ENCODE measurements at regions not wholly inside any gene's neighbourhood (a gene's known extent, or its start where the extent isn't known, plus 50 kb on each side); places are given as distances from the start of the nearest gene placed in this dataset.
A peak's percentile ranks its signal among the peaks of the same experiment; 100 is the strongest.

GRCh38 chr15:97425596-97425995, 534.9 kb upstream of the ARRDC4 start:
- DNase-seq (ENCODE audit: low read depth in 1 of 2, low spot score in 1 of 2) = no peak
- in situ Hi-C loops (cut with HindIII; ENCODE audit: low pct_unique_long_range_greater_than_20kb, low sequenced_read_pairs) = no loop called here
- TF ChIP-seq JUND (IDR thresholded peaks at IDR 0.05; ENCODE audit: low read depth) = no peak

GRCh38 chr15:97443101-97443500, 517.4 kb upstream of the ARRDC4 start:
- TF ChIP-seq JUND (IDR thresholded peaks at IDR 0.05; ENCODE audit: low read depth) = no peak
- in situ Hi-C loops (cut with HindIII; ENCODE audit: low pct_unique_long_range_greater_than_20kb, low sequenced_read_pairs) = no loop called here
- no peak for DNase-seq (ENCODE audit: low read depth in 1 of 2, low spot score in 1 of 2)

- no peak for DNase-seq (ENCODE audit: low read depth in 1 of 2, low spot score in 1 of 2)
- TF ChIP-seq JUND (IDR thresholded peaks at IDR 0.05; ENCODE audit: low read depth) = no peak
- in situ Hi-C loops (cut with HindIII; ENCODE audit: low pct_unique_long_range_greater_than_20kb, low sequenced_read_pairs) = no loop called here
These were observed 514.4 kb upstream of the ARRDC4 start for GRCh38 chr15:97446138-97446537.

GRCh38 chr15:97456521-97457202, 503.8 kb upstream of the ARRDC4 start:
- in situ Hi-C loops (cut with HindIII; ENCODE audit: low pct_unique_long_range_greater_than_20kb, low sequenced_read_pairs) = no loop called here
- DNase-seq (ENCODE audit: low read depth in 1 of 2, low spot score in 1 of 2) = no peak
- TF ChIP-seq JUND (IDR thresholded peaks at IDR 0.05; ENCODE audit: low read depth) = no peak

- no peak for TF ChIP-seq JUND (IDR thresholded peaks at IDR 0.05; ENCODE audit: low read depth)
- in situ Hi-C loops (cut with HindIII; ENCODE audit: low pct_unique_long_range_greater_than_20kb, low sequenced_read_pairs) = no loop called here
- no peak for DNase-seq (ENCODE audit: low read depth in 1 of 2, low spot score in 1 of 2)
These were observed 503.2 kb upstream of the ARRDC4 start for GRCh38 chr15:97457203-97457847.

- in situ Hi-C loops (cut with HindIII; ENCODE audit: low pct_unique_long_range_greater_than_20kb, low sequenced_read_pairs) = no loop called here
- no peak for DNase-seq (ENCODE audit: low read depth in 1 of 2, low spot score in 1 of 2)
- TF ChIP-seq JUND (IDR thresholded peaks at IDR 0.05; ENCODE audit: low read depth) = no peak
These were observed 500.7 kb upstream of the ARRDC4 start for GRCh38 chr15:97459771-97460170.

- TF ChIP-seq JUND (IDR thresholded peaks at IDR 0.05; ENCODE audit: low read depth) = no peak
- in situ Hi-C loops (cut with HindIII; ENCODE audit: low pct_unique_long_range_greater_than_20kb, low sequenced_read_pairs) = no loop called here
- DNase-seq (ENCODE audit: low read depth in 1 of 2, low spot score in 1 of 2) = no peak
These were observed 499.3 kb upstream of the ARRDC4 start for GRCh38 chr15:97461226-97461625.

GRCh38 chr15:97463696-97464095, 496.8 kb upstream of the ARRDC4 start:
- no peak for TF ChIP-seq JUND (IDR thresholded peaks at IDR 0.05; ENCODE audit: low read depth)
- in situ Hi-C loops (cut with HindIII; ENCODE audit: low pct_unique_long_range_greater_than_20kb, low sequenced_read_pairs) = no loop called here
- DNase-seq (ENCODE audit: low read depth in 1 of 2, low spot score in 1 of 2) = no peak

- no peak for DNase-seq (ENCODE audit: low read depth in 1 of 2, low spot score in 1 of 2)
- in situ Hi-C loops (cut with HindIII; ENCODE audit: low pct_unique_long_range_greater_than_20kb, low sequenced_read_pairs) = no loop called here
- no peak for TF ChIP-seq JUND (IDR thresholded peaks at IDR 0.05; ENCODE audit: low read depth)
These were observed 490.1 kb upstream of the ARRDC4 start for GRCh38 chr15:97470417-97470816.

- TF ChIP-seq JUND (IDR thresholded peaks at IDR 0.05; ENCODE audit: low read depth) = no peak
- in situ Hi-C loops (cut with HindIII; ENCODE audit: low pct_unique_long_range_greater_than_20kb, low sequenced_read_pairs) = no loop called here
- no peak for DNase-seq (ENCODE audit: low read depth in 1 of 2, low spot score in 1 of 2)
These were observed 486.9 kb upstream of the ARRDC4 start for GRCh38 chr15:97473627-97474026.

GRCh38 chr15:97479957-97480356, 480.5 kb upstream of the ARRDC4 start:
- no peak for DNase-seq (ENCODE audit: low read depth in 1 of 2, low spot score in 1 of 2)
- in situ Hi-C loops (cut with HindIII; ENCODE audit: low pct_unique_long_range_greater_than_20kb, low sequenced_read_pairs) = no loop called here
- no peak for TF ChIP-seq JUND (IDR thresholded peaks at IDR 0.05; ENCODE audit: low read depth)

- peak in 1 of 2 experiments; percentile 16 for DNase-seq (ENCODE audit: low read depth in 1 of 2, low spot score in 1 of 2)
- in situ Hi-C loops (cut with HindIII; ENCODE audit: low pct_unique_long_range_greater_than_20kb, low sequenced_read_pairs) = no loop called here
- TF ChIP-seq JUND (IDR thresholded peaks at IDR 0.05; ENCODE audit: low read depth) = no peak
These were observed 478.0 kb upstream of the ARRDC4 start for GRCh38 chr15:97482521-97482920.

GRCh38 chr15:97483232-97483631, 477.3 kb upstream of the ARRDC4 start:
- in situ Hi-C loops (cut with HindIII; ENCODE audit: low pct_unique_long_range_greater_than_20kb, low sequenced_read_pairs) = no loop called here
- TF ChIP-seq JUND (IDR thresholded peaks at IDR 0.05; ENCODE audit: low read depth) = no peak
- DNase-seq (ENCODE audit: low read depth in 1 of 2, low spot score in 1 of 2) = no peak

- in situ Hi-C loops (cut with HindIII; ENCODE audit: low pct_unique_long_range_greater_than_20kb, low sequenced_read_pairs) = no loop called here
- no peak for DNase-seq (ENCODE audit: low read depth in 1 of 2, low spot score in 1 of 2)
- no peak for TF ChIP-seq JUND (IDR thresholded peaks at IDR 0.05; ENCODE audit: low read depth)
These were observed 470.1 kb upstream of the ARRDC4 start for GRCh38 chr15:97490429-97490828.

Data from T47D (cell line).